ENCODE measurements at regions not wholly inside any gene's neighbourhood (a gene's known extent, or its start where the extent isn't known, plus 50 kb on each side); places are given as distances from the start of the nearest gene placed in this dataset.

DNA sequence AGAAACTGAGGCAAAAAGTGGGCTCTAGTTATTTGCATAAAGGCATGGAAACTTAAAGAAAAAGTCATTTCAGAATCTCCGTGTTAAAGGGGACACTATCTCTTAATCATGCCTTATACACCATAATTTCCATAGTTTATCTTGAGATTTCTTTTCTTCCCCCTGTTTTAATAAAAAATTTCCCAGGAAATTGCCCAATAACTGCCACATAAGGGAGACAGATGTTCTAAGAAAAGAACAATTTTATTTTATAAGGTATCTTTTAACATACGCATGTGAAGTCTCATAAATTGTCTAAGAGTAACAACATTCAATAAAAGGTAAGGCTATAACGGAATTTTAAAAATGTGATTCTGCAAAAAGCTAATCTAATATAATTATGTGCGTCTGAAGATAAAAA is 371.3 kb downstream of the IRS2 start:
- TF ChIP-seq, protein P1, sequence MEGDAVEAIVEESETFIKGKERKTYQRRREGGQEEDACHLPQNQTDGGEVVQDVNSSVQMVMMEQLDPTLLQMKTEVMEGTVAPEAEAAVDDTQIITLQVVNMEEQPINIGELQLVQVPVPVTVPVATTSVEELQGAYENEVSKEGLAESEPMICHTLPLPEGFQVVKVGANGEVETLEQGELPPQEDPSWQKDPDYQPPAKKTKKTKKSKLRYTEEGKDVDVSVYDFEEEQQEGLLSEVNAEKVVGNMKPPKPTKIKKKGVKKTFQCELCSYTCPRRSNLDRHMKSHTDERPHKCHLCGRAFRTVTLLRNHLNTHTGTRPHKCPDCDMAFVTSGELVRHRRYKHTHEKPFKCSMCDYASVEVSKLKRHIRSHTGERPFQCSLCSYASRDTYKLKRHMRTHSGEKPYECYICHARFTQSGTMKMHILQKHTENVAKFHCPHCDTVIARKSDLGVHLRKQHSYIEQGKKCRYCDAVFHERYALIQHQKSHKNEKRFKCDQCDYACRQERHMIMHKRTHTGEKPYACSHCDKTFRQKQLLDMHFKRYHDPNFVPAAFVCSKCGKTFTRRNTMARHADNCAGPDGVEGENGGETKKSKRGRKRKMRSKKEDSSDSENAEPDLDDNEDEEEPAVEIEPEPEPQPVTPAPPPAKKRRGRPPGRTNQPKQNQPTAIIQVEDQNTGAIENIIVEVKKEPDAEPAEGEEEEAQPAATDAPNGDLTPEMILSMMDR (IDR thresholded peaks at IDR 0.05; ENCODE audit: low read length) = no peak
- no peak for TF ChIP-seq EZH2 (IDR thresholded peaks at IDR 0.05; ENCODE audit: borderline replicate concordance, low read length)
